Hematopoietic multipotent progenitor cell (in vitro differentiated cells): ENCODE measurements at regions not wholly inside any gene's neighbourhood (a gene's known extent, or its start where the extent isn't known, plus 50 kb on each side); places are given as distances from the start of the nearest gene placed in this dataset. TPM values are rescaled to one million over a fixed set of nuclear protein-coding genes. Genes with fewer than 3 reads are reported as not detected.

Experiments
- DNase-seq, 3 donors: peaks; one replicate each; pipeline ENCODE4 v3.0.0-alpha.2; 2011 to 2015; ENCODE audit warnings: low read depth in 2 of 3, low spot score in 2 of 3
- small RNA-seq: library from RNA; depleted of rRNA; stranded (forward); fragments of <200 nt; gene quantifications from one replicate; pipeline ENCODE3, GENCODE V24; 2012

GRCh38 chr11:16448123-16448717 is 91.9 kb upstream of the SOX6 start:
- DNase-seq = no peak

GRCh38 chr11:16441461-16441860 is 85.1 kb upstream of the SOX6 start:
- DNase-seq = no peak

GRCh38 chr11:16440136-16440535 is 83.8 kb upstream of the SOX6 start:
- no peak for DNase-seq

GRCh38 chr11:16434036-16434435 is 77.7 kb upstream of the SOX6 start:
- no peak for DNase-seq

GRCh38 chr11:16430674-16431073 is 74.3 kb upstream of the SOX6 start:
- DNase-seq = no peak

GRCh38 chr11:16421826-16422225 is 65.5 kb upstream of the SOX6 start:
- no peak for DNase-seq

DNA sequence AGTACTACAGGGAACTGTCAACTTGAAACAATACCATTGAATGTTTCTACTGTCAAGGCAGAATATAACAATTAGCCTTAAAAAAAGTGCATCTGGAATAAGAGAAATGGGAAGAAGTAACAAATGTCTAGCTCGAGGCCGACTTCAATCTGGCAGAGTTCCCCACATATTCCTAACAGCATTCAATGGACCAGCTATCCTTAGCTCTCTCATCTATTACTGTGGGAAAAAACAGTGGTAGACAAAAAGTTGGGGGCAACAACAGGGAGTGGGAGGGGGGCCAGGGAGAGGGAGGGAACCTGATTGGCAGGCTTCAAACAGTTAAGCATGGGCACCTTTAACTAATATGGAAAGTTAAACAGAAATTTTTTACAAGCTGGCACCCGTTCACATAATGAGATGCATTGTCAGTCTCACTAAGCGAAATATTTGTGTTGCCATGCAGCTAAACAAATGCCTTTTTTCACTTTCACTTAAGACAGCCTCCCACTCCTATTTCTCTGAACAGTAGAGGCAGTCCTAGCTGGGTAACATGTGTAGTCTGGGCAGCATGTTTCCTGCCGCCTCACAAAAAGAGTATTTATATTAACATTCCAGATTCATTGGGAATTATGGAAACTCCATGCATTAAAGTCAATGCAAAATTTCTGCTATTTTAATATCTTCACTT is 62.2 kb upstream of the SOX6 start:
- DNase-seq = no peak

DNA sequence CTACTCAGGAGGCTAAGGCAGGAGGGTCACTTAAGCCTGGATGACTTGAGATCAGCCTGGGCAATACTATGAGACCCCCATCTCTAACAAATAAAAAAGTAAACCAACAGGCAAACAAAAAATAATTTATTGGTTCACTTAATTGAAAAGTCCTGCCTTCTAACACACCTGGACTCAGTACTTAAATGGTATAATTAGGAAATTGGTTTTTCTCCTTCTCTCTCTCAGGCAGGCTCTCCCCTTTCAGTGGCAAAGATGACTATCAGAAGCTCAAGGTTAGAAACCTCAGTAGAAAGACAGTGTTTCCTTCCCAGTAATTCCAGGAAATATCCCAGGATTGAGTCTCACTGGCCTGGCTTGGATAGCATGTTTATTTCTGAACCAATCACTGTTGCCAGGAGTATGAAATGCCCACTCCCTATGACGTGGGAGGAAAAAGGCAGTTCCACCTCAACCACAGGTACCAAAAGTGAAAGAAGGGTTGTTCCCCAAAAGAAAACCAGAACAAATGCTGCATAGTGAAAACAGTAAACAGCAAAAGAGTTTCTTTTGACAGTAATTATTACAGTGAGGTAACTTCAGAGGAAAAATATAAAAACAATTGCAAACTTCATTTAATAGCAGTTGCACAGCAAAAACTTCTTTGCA is 56.3 kb upstream of the SOX6 start:
- no peak for DNase-seq

DNA sequence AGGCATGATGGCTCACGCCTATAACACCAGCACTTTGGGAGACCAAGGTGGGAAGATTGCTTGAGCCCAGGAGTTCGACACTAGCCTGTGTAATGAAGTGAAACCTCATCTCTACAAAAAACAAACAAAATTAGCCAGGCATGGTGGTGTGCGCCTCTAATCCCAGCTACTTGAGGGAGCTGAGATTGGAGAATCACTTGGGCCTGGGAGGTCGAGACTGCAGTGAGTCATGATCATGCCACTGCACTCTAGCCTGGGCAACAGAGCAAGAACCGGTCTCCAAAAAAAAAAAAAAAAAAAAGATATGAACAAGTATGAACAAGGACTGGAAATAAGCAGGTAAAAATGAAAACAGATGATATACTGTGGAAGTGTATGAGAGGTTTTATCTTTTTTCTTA is 54.1 kb upstream of the SOX6 start:
- DNase-seq = no peak

- DNase-seq = no peak
Measured at GRCh38 chr11:16408619-16409018, 52.3 kb upstream of the SOX6 start.

DNA sequence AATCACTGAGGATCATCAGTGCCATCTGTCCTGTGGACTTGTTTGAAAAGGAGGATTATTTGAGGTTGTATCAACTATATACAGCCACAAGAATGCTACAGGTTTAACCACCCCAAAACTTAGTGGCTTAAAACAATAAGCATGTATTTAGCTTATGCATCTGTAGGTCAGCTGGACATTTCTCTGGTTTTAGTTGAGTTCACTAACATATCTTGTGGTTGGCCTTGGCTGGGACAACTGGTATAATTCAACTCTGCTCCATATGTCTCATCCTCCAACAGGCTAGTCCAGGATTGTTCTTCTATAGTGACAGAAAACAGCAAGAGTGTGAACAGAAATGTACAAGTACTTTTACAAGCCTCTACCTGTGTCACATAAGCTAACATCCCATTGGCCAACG is 49.9 kb upstream of the SOX6 start:
- no peak for DNase-seq

Small RNA genes lying in the stretch of these regions (small RNA-seq; reads per million reads assigned to genes)
- gene RN7SL188P = not detected
